GM12891 (cell line): ENCODE measurements at regions not wholly inside any gene's neighbourhood (a gene's known extent, or its start where the extent isn't known, plus 50 kb on each side); places are given as distances from the start of the nearest gene placed in this dataset.

Source experiments
- POLR2A ChIP-seq: IDR thresholded peaks from 2 replicates; pipeline ENCODE4 v1.6.1; 2011; ENCODE audit warnings: low read depth, low read length, control low read depth
- POLR2AphosphoS5 ChIP-seq: IDR thresholded peaks from 2 replicates; pipeline ENCODE4 v1.6.1; 2011; ENCODE audit warnings: low read depth, low read length, control low read depth
- SPI1 ChIP-seq: IDR thresholded peaks from 2 replicates; pipeline ENCODE4 v1.6.1; 2011; ENCODE audit warnings: low read depth, low read length, control low read depth
- TAF1 ChIP-seq: IDR thresholded peaks from 2 replicates; pipeline ENCODE4 v1.6.1; 2011; ENCODE audit warnings: low read depth, low read length, control low read depth

- TF ChIP-seq POLR2A (no peak), SPI1 (no peak), TAF1 (no peak), POLR2AphosphoS5 (no peak)
These were observed 577.7 kb upstream of the NOVA1 start for GRCh38 chr14:27175489-27175888.
